ENCODE measurements at regions not wholly inside any gene's neighbourhood (a gene's known extent, or its start where the extent isn't known, plus 50 kb on each side); places are given as distances from the start of the nearest gene placed in this dataset.
"Not testable (repeated sequence)": the region's sequence is repeated elsewhere in the genome, so short reads cannot be mapped to it uniquely, and the experiment has no call there.

DNA sequence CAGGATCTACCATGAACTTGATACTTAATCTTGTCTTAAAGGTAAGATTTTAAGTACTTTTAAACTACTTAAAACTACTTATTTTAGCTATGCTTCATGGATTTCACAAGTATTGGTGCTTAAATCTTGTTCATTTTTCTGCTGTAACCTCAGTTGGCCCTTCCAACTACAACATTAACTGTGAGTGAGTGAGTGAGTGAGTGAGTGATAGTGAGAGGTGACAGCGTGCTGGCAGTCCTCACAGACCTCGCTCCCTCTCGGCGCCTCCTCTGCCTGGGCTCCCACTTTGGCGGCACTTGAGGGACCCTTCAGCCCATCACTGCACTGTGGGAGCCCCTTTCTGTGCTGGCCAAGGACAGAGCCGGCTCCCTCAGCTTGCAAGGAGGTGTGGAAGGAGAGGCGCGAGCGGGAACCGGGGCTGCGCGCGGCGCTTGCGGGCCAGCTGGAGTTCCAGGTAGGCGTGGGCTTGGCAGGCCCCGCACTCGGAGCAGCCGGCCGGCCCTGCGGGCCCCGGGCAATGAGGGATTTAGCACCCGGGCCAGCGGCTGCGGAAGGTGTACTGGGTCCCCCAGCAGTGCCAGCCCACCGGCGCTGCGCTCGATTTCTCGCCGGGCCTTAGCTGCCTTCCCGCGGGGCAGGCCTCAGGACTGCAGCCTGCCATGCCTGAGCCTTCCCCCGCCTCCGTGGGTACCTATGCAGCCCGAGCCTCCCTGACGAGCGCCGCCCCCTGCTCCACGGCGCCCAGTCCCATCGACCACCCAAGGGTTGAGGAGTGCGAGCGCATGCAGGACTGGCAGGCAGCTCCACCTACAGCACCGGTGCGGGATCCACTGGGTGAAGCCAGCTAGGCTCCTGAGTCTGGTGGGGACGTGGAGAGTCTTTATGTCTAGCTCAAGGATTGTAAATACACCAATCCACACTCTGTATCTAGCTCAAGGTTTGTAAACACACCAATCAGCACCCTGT is 1558.6 kb upstream of the SEL1L start:
- not testable (repeated sequence) for TF ChIP-seq CTCF (IDR thresholded peaks at IDR 0.05; ENCODE audit: extremely low read depth in 1 of 2, insufficient read depth in 1 of 2, low read depth in 1 of 2, low read length in 2 of 2); MAX (IDR thresholded peaks at IDR 0.05; ENCODE audit: insufficient read depth, insufficient read length); GATA2 (IDR thresholded peaks at IDR 0.05; ENCODE audit: insufficient read depth, insufficient read length, low read depth, low read length)
